Suppressor macrophage (primary cell): ENCODE measurements at regions not wholly inside any gene's neighbourhood (a gene's known extent, or its start where the extent isn't known, plus 50 kb on each side); places are given as distances from the start of the nearest gene placed in this dataset.

Experiments used
- DNase-seq, 4 experiments: peaks; one replicate each; pipeline ENCODE4 v3.0.0-alpha.2; 2020 to 2022

DNA sequence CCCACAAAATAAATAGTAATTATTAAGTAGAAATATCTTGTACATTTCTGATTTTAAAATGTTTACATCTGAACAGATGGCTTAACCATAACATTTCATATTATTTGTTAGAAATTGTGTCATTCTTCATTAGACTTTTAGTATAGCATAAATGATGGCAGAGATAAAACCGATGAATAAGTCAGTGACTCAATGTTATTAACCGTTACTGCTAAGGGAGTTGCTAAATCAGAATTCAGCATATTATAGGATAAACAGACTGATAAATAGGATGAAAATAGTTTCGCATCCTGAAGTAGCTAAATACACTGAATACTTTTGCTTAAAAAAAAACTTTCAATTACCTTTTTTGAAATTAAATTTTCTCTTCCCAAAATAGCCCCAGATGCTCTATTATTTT, 610.6 kb upstream of the ZP4 start:
- DNase-seq, result no peak

GRCh38 chr1:238499021-238499420, 608.3 kb upstream of the ZP4 start:
- no peak for DNase-seq

DNA sequence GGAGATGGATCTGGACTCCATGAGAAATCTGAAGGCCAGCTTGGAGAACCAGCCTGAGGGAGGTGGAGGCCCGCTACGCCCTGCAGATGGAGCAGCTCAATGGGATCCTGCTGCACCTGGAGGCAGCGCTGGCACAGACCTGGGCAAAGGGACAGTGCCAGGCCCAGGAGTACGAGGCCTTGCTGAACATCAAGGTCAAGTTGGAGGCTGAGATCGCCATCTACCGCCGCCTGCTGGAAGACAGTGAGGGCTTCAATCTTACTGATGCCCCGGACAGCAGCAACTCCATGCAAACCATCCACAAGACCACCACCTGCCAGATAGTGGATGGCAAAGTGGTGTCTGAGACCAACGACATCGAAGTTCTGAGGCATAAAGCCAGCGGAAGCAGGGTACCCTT, 601.5 kb upstream of the ZP4 start:
- DNase-seq, result no peak

DNA sequence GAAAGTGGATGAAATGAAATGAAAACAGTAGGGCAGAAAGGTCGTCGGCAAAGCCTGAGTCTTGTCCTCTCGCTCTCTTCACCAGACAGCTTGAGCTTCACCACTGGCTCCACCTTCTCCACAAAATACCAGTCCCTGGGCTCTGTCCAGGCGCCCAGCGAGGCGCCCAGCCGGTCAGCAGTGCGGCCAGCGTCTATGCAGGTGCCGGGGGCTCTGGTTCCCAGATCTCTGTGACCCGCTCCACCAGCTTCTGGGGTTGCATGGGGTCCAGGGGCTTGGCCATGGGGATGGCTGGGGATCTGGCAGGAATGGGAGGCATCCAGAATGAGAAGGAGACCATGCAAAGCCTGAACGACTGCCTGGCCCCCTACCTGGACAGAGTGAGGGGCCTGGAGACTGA, 600.5 kb upstream of the ZP4 start:
- no peak for DNase-seq

GRCh38 chr1:238489006-238489405, 598.3 kb upstream of the ZP4 start:
- no peak for DNase-seq

GRCh38 chr1:238488401-238488800, 597.7 kb upstream of the ZP4 start:
- no peak for DNase-seq

DNA sequence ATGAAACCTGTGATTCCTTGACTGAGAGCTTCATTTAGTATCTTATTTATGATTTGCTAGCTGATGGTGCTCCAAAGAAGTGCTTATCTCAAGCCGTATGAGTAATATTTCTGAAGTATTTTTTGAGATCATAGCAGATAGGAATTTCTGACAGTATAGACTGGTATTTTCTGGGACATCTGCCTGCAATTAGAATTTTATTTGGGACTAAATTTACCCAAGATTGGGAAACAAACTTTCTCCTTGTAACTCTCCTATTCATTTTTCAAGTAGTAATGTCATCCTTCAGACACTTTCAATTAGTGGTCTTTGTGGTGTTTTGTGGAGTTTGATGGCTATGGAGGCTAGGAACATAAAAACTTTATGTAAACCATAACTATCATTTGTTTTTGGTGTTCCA, 597.2 kb upstream of the ZP4 start:
- DNase-seq, result no peak

GRCh38 chr1:238485912-238486209, 595.1 kb upstream of the ZP4 start:
- no peak for DNase-seq

- DNase-seq, result no peak
Measured at GRCh38 chr1:238485057-238485911, 594.6 kb upstream of the ZP4 start.

GRCh38 chr1:238484121-238484520, 593.4 kb upstream of the ZP4 start:
- no peak for DNase-seq

DNA sequence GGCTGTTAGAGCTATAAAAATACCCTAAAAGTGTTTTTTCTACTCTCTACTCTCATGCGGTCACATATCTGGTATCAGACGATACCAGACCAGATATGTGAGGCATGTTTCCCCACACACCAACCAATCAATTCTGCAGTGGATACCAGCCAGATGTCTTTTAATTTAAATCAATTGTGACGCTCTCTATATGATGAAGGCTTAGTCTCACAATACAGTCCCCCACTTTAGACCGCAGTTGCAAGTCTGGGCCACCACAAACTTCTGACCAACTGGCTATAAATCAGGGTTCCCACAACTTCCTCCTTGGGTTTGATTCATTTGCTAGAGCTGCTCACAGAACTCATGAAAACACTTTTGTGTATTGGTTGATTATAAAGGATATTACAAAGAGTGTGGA, 586.1 kb upstream of the ZP4 start:
- peak in 2 of 4 experiments; percentile 4 to 17 for DNase-seq

GRCh38 chr1:238475712-238476111, 585.0 kb upstream of the ZP4 start:
- DNase-seq, result no peak

DNA sequence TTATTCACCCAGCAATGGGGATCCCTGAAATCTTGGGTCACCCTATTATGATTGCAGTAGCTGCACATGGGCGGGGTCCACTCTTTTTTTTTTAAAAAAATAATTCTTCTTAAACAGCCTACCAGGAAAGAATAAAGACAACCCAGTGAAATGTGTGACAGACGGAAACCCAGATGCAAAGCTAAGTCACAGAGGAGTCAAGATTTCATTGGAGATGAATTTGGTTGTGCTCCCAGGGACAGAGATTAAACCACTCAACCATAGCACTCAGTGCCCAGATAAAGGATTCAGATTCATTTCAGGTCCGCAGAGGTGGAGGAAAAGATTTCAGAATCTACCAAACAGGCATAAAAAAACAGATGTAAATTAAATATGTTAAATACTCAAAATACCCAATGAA, 583.5 kb upstream of the ZP4 start:
- no peak for DNase-seq

GRCh38 chr1:238469146-238469631, 578.5 kb upstream of the ZP4 start:
- peak in 2 of 4 experiments; percentile 24 to 31 for DNase-seq

- DNase-seq, result no peak
Measured at GRCh38 chr1:238468068-238468467, 577.3 kb upstream of the ZP4 start.

DNA sequence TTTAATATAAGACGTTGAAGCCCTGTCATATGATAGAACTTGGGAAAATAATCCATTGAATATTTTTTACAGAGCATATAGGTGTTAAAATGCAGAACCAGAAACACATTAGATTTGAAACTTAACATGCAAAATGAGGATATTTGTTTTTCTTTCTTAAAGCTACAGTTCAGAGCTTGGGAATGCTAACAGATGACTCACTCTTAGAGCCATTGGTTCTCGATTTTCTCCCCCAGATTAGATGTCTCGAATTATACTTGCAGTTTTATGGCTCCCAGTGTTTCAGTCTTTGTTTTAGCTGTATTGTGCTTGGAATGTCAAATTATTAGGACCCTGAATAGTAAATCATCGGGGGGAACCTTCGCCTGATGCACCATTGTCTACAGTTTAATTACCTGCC, 575.7 kb upstream of the ZP4 start:
- no peak for DNase-seq

DNA sequence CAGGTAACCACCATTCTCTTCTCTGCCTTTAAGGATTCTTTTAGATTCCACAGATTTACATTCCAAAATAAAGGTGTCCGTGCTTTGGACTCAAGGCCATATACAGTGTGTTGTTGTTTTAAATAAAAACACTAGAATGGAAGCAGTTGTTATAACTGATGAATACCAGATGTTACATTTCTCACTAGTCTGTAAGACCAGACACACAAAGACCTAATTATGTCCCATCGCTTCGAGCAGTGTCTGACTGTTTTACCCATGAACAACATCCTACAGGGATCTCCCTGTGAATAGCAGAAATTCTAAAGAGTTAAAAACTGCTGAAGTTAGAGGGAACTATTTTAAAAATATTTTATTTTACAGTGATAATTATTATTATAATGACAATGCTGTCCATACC, 574.7 kb upstream of the ZP4 start:
- no peak for DNase-seq

GRCh38 chr1:238458899-238459298, 568.2 kb upstream of the ZP4 start:
- no peak for DNase-seq

- DNase-seq, result no peak
Measured at GRCh38 chr1:238457610-238458009, 566.9 kb upstream of the ZP4 start.

DNA sequence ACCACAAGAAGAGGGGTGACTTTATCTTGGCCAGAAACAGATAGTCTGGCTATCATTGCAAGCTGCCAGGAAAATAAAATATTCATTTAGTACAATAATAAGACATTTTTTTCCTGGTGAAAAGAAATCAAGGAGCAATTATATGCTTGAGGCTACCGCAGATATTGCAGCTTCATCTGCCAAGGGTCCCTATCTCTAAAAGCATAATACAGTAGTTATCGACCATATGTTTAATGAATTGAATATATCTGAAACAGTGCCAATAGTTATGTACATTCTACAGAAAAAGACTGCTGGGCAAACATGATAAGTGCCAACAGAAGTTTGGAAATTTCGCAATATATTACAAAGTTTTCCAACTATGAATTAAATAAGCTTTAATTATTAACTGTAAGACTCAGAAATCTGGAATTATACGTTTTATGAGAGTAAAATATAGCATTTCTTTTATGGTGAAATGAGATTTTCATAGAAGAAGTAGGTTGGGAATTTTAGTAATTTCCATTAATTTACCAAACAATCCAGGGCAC, 561.1 kb upstream of the ZP4 start:
- DNase-seq, result no peak

DNA sequence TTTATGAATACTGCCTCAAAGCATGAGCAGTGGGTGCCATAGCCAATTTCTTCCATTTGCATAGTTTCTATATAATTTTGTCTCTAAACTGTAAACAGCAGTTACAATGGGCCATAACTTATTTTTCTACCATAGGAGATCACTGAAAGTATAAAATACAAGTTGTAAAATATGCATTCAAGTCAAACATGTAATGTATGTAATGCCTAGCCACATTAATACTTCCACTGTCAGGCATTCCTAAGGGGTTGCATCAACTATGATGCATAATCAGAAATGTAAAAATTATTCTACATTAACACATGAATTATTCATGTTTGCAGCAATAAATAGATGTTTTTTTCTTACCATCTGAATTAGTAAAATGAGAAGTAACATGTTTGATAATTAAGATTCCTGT, 560.3 kb upstream of the ZP4 start:
- no peak for DNase-seq

GRCh38 chr1:238443687-238444086, 553.0 kb upstream of the ZP4 start:
- no peak for DNase-seq

DNA sequence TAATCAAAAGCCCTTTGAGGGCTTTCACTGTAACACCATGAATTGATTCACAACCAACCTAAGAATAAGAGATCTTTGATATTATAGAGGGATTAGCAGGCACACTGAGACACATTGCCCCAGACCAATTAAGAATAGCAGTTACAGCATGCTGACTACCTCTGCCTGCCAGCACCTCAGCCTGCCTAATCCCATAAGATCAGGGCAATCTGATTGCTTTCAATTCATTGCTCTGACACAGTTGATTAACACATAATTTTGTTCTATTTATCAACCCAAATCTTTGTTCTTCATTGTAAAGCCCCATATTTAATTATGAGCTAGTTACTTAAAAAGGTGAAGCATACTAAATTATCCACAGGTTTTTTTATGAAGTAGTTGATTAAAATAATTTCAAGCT, 548.8 kb upstream of the ZP4 start:
- DNase-seq, result no peak
